HG02943 (cell line): ENCODE measurements at regions not wholly inside any gene's neighbourhood (a gene's known extent, or its start where the extent isn't known, plus 50 kb on each side); places are given as distances from the start of the nearest gene placed in this dataset.

ENCODE experiments used
- ATAC-seq: cut with Tn5 transposase; IDR thresholded peaks from one replicate; pipeline ENCODE4 v1.9.1; 2021; ENCODE audit warnings: mild to moderate bottlenecking, low read depth, moderate library complexity; ENCODE audit not compliant: unreplicated experiment

DNA sequence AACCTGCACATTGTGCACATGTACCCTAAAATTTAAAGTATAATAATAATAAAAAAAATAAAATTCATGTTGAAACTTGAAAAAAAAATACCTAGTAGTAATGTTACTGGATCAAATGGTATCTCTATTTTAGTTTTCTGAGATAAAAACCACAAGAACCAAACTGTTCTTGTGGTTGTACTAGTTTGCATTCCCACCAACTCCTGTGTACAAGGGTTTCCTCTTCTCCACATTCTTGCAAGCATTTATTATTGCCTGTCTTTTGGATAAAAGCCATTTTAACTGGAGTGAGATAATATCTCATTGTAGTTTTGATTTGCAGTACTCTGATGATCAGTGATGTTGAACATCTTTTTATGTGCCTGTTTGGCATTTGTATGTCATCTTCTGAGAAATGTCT lies 177.7 kb downstream of the KIF20B start:
- ATAC-seq = no peak

DNA sequence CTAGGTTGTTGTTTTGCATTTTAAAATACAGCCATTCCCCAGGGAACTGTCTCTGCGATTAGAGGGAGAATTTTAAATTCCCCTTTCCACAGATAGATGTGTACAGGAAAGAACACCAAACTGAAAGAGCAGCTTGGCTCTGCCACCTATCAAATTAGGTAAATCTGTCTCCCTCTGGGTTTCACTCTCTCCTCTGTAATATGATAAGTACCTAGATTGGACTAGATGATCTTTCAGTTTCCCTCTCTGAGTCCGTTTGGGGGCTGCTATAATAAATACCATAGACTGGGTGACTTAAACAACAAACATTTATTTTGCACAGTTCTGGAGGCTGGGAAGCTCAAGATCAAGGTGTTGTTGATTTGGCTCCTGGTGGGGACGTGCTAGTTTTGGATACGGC lies 186.0 kb downstream of the KIF20B start:
- peak; percentile 63 for ATAC-seq

DNA sequence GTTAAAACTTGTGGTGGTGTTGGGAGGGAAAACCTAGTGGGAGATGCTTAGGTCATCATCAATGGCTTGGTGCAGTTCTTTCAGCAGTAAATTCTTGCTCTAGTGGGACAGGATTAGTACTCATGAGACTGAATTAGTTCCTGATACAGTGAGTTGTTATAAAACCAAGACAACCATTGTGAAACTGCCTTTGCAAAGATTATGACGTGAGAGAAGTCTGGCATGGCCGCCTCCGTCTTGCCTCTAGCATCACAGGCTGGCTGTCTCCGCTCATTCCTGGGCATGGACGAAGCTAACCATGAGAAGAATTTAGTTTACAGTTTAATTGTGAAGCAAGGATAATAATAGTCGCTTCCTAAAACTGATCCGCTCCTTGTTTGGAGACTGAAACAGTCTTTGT lies 186.4 kb downstream of the KIF20B start:
- ATAC-seq = peak; percentile 75

DNA sequence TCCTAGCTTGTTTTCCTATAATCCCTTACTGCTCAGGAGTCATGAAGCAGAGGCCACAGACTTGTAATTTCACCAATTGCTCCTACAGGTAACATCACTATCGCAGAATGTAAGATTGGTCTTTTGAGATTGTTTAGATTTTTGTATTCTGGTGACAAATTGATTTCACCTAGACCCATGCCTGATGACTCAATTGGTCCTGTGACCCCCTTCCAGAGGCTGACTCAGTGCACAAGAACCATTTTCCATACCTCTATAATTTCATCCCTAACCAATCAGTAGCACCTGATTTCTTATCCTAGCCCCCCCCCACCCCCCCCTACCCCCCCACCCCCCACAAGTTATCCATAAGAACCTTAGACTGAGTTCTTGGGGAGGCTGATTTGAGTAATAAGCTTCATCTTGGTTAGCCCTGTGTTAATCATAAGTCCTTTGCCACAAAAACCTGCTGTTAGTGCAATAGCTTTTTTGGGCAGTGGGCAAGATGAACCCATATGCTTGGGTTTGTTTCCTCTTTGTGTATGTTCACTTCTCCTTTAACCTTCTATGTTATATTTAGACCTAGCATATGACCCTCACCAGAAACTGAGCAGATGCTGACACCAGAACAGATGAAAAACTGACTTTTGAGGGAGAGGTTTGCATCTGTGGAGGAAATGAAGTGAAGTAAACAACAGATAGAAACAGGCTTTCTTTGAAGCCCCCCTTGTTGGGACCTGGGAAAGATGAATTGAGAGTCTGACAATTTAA lies 187.1 kb downstream of the KIF20B start:
- peak; percentile 65 for ATAC-seq

DNA sequence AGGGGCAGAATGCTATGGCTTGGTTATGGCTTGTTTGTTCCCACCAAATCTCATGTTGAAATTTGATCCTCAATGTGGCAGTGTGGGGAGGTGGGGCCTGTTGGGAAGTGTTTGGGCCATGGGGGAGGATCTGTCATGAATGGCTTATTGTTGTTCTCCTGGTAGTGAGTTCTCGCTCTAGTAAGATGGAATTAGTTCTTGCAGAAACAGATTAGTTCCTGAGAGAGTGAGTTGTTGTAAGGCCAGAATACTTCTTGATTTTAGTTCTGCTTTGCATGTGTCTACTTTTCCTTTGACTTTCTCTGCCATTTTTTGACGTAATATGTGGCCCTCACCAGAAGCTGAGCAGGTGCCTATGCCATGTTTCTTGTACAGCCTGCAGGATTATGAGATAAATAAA lies 188.2 kb downstream of the KIF20B start:
- no peak for ATAC-seq

DNA sequence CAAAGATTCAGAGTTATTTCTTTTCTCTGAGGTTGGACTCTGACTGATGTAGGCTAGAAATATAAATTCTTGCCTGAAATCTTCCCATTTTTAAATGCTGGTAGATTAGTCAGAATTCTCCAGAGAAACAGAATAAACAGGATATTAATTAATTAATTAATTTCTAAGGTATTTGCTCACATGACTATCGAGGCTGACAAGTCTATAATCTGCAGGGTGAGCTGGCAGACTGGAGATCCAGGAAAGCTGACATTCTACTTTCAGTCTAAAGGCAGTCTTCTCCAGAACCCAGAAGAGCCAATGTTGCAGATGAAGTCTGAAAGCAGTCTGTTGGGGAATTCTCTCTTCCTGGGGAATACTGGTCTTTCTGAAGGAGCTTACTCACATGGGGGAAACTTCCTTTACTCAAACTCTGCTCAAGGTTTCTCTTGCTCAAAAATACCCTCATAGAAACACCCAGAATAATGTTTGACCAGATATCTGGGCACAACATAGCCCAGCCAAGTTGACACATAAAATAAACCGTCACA lies 189.7 kb downstream of the KIF20B start:
- ATAC-seq = no peak

DNA sequence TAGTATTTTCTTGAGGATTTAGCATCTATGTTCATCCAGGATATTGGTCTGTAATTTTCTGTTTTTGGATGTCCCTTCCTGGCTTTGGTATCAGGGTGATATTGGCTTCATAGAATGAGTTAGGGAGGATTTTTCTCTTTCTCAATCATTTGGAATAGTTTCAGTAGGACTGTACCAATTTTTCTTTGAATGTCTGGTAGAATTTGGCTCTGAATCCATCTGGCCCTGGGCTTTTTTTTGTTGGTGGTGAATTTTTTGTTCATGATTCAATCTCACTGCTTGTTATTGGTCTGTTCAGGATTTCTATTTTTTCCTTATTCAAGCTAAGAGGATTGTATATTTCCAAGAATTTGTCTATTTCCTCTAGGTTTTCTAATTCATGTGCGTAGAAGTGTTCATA lies 192.7 kb downstream of the KIF20B start:
- no peak for ATAC-seq

DNA sequence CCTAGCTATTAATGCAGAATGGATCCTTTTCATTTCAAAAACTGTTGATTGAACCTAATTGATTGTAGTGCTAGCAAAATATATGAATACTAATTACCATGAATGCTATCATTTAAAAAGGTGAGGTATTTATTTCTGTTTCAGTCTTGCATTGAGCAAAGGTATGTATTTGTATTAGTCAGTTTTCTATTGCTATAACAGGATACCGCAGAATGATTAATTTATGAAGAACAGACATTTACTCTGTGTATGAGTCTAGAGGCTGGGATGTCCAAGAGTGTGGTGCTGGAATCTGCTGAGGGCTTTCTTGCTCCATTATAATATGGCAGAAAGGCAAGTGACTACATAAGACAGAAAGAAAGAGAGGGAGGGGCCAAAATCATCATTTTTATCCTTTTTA lies 199.2 kb downstream of the KIF20B start:
- no peak for ATAC-seq

DNA sequence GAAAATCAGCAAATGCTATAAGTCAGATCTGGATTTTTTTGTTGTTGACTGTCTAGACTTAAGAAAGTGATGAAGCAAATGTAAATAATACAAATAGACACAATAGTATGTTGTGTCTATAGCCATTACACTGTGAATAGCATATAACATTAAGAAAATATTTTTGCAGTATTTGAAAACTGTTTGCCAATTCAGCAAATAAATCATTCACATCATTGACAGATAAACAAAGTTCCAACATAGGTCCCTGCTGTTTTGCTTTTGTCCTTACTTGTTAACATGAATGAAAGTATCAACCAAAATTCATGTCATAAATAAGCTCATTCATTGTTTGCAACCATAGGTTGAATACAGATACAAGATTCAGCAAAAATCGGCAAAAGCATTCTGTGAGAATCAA lies 200.5 kb downstream of the KIF20B start:
- ATAC-seq = no peak

DNA sequence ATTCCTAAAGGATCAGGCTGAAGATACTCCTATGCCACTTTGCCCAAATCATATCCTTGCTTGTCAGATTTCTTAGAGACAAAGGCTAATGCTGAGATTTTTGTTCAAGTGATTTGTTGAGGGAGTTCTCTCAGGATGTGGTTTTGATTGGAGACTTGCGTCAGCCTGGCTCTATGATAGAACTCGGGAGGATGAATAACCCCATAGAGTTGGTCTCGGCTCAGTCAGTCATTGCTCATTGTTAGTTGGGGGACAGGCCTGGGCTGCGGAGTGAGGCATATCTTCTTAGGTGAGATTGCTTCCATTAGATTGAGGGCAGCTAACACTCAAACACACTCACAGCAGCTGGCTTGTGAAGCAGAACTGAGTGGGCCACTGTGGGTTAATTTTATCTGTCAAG lies 203.4 kb downstream of the KIF20B start:
- ATAC-seq = no peak

DNA sequence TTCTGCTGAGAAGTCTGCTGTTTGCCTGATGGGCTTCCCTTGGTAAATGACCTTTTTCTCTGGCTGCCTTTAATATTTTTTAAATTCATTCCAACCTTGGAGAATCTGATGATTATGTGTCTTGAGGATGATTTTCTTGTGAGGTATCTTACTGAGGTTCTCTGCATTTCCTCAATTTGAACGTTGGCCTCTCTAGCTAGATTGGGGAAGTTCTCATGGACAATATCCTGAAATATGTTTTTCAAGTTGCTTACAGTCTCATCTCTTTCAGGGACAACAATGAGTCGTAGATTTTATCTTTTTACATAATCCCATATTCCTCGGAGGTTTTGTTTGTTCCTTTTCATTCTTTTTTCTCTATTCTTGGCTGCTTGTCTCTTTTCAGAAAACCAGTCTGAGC lies 208.4 kb downstream of the KIF20B start:
- ATAC-seq = no peak

DNA sequence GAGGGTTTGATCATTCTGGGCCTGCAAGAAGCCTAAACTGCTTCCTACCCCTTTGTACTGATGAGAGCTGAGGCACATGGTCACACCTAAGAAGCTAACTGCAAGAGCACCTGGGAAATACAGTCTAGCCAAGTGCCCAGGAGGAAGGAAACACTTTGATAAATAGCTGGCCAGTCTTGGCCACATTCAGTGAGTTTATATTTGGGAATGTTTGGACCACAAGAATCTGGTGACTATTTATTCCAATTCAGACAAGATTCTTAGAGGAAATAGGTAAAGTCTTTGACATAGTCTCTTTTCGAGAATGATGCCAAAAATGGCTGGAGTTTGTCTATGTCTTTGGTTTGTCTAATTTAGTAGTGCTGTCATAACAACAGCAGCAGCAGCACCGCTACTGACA lies 213.6 kb downstream of the KIF20B start:
- no peak for ATAC-seq

DNA sequence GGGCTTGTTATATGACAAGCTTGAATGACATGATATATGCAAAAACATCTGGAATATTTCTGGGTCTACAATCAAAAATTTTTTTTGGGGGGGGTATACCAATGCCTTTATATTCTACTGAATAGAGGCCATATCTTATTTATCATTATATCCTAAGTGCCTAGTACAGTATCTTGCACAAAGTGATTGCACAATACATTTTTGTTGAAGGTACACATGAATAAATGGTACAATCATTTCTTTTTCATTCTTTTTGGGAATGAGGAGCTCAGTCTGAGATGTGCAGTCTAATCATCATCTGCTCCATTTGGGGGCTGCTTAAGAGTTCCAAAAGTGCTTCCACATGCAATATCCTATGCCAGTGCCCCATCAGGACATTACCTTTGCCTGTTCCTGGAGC lies 214.6 kb downstream of the KIF20B start:
- no peak for ATAC-seq

DNA sequence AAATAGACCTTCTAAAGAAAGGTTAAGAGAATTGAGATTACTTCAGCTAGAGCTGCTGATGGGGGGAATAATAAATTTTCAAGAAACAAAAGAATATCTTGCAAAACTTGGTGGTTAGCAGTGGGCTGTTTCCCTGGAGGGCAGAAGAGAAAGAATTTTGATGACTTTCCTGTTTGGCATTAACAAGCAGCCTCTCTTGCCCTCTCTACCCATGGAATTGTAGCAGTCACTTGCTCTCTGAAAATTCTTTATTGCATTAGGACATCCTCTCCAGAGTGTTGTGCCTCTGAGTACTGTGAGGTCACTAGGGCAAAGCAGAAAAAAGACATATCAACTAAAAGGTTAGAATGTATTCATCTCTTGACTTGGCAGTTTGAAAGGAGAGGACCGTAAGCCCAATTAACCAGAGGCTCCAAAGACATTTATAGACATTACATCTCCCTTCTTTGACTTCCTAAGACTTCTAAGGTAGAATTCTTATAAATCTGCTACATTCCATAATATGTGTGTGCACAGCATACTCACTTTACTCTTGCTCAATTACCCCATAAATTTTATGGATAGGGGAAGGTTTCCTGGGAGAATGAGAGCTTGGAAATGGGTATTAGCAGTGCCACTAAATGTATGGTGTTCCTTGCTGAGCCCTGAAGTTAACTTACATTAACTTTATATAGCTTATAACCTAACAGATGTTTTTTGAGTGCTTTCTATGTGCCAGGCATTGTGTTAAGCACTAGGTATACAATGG lies 215.3 kb downstream of the KIF20B start:
- ATAC-seq = no peak

DNA sequence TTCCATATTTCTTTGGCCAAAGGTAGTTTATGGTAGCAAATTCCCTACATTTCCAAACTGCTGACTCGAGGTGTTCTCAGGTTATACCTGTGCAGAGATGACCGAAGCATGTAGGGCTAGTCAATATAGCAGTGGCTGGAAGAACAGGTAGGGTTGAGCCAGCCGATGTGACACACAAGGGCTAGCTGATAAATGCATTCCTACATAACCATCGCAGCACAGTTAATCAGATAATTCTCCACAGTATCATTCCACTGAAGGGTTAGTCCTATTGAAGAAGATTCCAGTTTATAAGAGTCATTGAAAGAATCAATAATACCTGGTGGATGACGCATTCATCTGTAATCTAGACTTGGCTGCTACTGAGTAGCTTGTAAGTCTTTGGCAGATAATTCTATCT lies 220.0 kb downstream of the KIF20B start:
- ATAC-seq = no peak

DNA sequence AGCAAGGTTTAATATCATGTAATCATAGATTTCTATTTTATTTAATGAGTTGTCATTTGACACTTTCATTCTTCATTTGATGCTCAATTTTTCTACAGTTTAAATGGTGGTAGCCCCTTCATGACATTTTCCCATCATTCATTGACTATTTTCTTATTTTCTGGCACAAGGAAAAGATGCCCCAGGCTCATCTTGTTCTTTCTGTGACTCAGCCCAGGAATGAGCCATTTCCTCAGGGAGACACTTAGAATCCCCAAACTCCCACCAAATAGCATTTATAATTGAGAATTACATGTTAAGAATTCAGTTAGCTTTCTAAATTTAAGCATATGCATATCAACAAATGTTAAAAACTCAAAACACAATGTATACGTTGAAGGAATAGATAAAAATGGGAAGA lies 222.3 kb downstream of the KIF20B start:
- no peak for ATAC-seq

DNA sequence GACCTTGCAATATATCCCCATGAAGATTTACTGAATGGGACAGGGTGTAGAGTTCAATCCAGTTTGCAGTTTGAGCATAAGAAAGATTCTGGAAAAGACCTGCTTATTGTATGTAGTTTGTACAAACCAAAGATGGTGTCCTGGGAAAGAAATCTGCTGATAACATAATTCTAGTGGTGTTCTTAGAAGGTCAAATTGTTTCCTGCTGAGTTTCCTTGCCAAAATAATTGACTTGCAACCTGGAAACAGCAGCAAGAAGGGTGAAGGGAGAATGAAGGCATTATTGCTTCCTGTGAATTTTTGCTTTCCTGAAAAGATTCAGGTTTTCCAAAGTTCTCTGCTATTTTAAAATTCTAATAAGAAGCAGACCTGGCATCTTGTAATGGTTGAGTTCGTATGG lies 222.9 kb downstream of the KIF20B start:
- no peak for ATAC-seq

DNA sequence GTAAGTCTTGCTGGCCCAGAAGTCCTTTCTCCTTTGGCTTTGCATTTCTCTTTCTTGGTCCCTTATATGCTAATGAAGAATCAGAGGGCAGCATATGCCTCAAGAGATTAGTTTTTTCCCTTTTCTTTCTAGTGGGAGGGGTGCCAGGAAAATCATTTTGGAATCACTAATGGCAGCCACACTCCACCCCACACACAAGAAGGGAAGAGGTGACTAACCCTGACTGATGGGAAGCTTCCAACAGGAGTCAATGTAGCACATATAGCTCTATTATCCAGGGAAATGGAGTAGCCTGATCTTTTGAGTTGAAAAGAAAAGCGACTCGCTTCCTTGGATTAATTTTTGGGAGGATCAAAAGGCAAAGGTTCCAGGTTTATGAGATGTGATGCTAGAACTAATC lies 225.3 kb downstream of the KIF20B start:
- no peak for ATAC-seq

DNA sequence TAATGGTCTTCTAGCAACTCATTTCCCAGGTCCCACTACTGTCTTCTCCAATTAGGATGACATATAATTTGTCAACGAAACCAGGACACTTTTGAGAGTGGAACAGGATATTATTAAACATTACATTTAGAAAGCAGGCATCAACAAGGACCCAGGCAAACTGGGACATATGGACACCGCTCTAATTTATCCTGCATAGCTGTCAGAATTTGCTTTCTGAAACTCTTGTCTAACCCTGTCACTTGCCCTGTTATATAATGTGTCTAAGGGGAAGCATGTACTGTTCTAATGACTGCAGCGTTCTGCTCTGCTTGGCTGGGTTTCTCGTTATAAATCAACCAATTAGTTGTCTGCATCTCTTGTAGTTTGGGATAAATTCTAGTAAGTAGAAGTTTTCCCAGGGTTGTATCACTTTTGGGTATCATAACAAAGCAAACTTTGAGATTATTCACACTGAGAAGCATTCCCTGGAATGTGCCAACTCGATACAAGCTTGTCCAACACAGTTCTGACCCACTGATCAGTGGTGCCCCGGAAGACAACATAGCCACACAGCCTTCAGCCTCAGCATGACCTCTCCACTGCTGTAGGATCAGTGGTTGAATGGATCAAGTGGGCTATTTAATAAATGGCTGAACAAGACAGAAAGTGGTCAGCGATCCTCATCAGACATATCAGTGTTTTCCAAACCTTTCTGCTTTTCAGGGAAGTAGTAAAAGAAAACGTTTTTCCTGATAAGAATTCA lies 228.1 kb downstream of the KIF20B start:
- no peak for ATAC-seq

DNA sequence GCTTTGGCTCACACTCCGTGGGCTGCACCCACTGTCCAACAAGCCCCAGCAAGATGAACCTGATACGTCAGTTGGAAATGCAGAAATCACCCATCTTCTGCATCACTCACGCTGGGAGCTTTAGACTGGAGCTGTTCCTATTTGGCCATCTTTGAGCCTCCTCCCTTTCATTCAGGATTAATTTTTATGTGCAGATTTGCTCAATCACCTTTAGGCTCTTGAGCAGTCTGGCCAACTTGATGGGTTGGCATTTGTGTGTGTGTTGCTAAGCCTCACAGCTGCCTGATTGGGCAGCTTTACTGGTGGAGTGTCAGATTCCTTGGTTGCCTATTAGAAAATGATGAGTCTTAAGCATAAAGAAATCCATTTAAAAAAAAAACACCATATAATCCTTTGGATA lies 236.1 kb downstream of the KIF20B start:
- no peak for ATAC-seq

DNA sequence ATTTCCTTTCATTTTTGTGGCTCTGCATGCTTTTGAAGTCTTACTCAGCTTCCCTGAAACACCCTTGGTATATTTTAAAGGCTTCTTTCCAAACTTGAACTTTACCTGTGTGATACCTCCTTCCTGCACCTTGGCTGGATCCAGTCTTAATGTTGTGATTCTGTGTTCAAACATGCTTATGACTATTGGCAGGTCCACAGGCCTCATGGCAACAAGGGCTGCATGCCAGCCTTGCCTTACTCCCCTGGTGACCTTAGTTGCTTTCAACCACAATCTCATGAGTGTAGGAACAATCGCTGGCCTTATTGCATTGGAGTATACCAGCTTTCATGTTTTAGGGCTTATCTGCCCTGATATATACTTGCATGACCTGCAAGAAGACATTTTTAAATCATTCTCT lies 238.7 kb downstream of the KIF20B start:
- no peak for ATAC-seq
